ENCODE measurements at regions not wholly inside any gene's neighbourhood (a gene's known extent, or its start where the extent isn't known, plus 50 kb on each side); places are given as distances from the start of the nearest gene placed in this dataset.

DNA sequence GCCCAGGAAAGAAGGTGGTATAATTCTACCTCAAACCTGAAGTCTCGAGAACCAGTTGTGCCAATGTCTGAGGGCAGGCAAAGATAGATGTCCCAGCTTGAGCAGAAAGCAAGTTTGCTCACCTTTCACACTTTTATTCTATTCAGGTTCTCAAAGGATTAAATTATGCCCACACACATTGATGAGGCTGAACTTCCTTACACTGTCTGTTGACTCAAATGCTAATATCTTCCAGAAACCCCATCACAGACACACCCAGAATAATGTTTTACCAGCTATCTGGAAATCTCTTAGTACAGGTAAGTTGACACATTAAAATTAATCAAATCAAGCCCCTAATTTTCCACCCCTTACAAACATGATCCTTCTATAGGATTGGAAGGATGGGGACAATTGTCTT lies 605.7 kb downstream of the NUF2 start:
- Histone ChIP-seq H3K36me3 (ENCODE audit: insufficient read depth, low read length) (no peaks in the 10 kb centered on the region), H4K20me1 (ENCODE audit: insufficient read depth, low read length) (no peaks in the 10 kb centered on the region), H3K4me2 (ENCODE audit: insufficient read depth, low read length) (no peak overlapping the region)

GRCh38 chr1:163928069-163928468 lies 606.3 kb downstream of the NUF2 start:
- ATAC-seq (ENCODE audit: insufficient read depth, low read depth) (no peak), DNase-seq (no peak)
- no peak overlapping the region for H3K4me2 ChIP-seq (ENCODE audit: insufficient read depth, low read length)
- H4K20me1 ChIP-seq (ENCODE audit: insufficient read depth, low read length), result no peaks in the 10 kb centered on the region
- peaks cover 2% of the 10 kb centered on the region for H3K27me3 ChIP-seq (ENCODE audit: insufficient read depth, low read length, poor library complexity)
- H2AFZ ChIP-seq (ENCODE audit: low read depth, low read length), result no peak overlapping the region
- no peaks in the 10 kb centered on the region for H3K79me2 ChIP-seq (ENCODE audit: insufficient read depth, low read length)
- H3K4me3 ChIP-seq (ENCODE audit: low read depth in 1 of 2, low read length in 2 of 2), result no peak overlapping the region
- H3K36me3 ChIP-seq (ENCODE audit: insufficient read depth, low read length), result no peaks in the 10 kb centered on the region
- no peak overlapping the region for H3K9ac ChIP-seq (ENCODE audit: low read depth, low read length)
- H3K27ac ChIP-seq (ENCODE audit: low read length), result no peak overlapping the region
- H3K4me1 ChIP-seq (ENCODE audit: insufficient read depth, low read length), result peaks cover 1% of the 10 kb centered on the region; the same call in 1 of the 2 replicates
- no peaks in the 10 kb centered on the region for H3K9me3 ChIP-seq (ENCODE audit: insufficient read depth, low read length, severe bottlenecking)
- TF ChIP-seq EZH2 (IDR thresholded peaks at IDR 0.05; ENCODE audit: borderline replicate concordance, low read depth, low read length, severe bottlenecking), result no peak
- TF ChIP-seq, protein P1, sequence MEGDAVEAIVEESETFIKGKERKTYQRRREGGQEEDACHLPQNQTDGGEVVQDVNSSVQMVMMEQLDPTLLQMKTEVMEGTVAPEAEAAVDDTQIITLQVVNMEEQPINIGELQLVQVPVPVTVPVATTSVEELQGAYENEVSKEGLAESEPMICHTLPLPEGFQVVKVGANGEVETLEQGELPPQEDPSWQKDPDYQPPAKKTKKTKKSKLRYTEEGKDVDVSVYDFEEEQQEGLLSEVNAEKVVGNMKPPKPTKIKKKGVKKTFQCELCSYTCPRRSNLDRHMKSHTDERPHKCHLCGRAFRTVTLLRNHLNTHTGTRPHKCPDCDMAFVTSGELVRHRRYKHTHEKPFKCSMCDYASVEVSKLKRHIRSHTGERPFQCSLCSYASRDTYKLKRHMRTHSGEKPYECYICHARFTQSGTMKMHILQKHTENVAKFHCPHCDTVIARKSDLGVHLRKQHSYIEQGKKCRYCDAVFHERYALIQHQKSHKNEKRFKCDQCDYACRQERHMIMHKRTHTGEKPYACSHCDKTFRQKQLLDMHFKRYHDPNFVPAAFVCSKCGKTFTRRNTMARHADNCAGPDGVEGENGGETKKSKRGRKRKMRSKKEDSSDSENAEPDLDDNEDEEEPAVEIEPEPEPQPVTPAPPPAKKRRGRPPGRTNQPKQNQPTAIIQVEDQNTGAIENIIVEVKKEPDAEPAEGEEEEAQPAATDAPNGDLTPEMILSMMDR (IDR thresholded peaks at IDR 0.05; ENCODE audit: borderline replicate concordance, extremely low read depth, low read length, poor library complexity, severe bottlenecking), result no peak

More for the DNA sequence above, 605.7 kb downstream of the NUF2 start:
- ATAC-seq (ENCODE audit: insufficient read depth, low read depth) (no peak), DNase-seq (no peak)
- Histone ChIP-seq H3K79me2 (ENCODE audit: insufficient read depth, low read length) (no peaks in the 10 kb centered on the region), H3K27ac (ENCODE audit: low read length) (no peak overlapping the region), H2AFZ (ENCODE audit: low read depth, low read length) (no peak overlapping the region), H3K9me3 (ENCODE audit: insufficient read depth, low read length, severe bottlenecking) (no peaks in the 10 kb centered on the region), H3K27me3 (ENCODE audit: insufficient read depth, low read length, poor library complexity) (peaks cover 2% of the 10 kb centered on the region), H3K4me1 (ENCODE audit: insufficient read depth, low read length) (peaks cover 7% of the 10 kb centered on the region), H3K9ac (ENCODE audit: low read depth, low read length) (no peak overlapping the region), H3K4me3 (ENCODE audit: low read depth in 1 of 2, low read length in 2 of 2) (no peak overlapping the region)
- TF ChIP-seq, protein P1 (IDR thresholded peaks at IDR 0.05; ENCODE audit: borderline replicate concordance, extremely low read depth, low read length, poor library complexity, severe bottlenecking), result no peak
- TF ChIP-seq EZH2 (IDR thresholded peaks at IDR 0.05; ENCODE audit: borderline replicate concordance, low read depth, low read length, severe bottlenecking), result no peak

GRCh38 chr1:163928651-163929050 lies 606.9 kb downstream of the NUF2 start:
- H3K36me3 ChIP-seq (ENCODE audit: insufficient read depth, low read length), result no peaks in the 10 kb centered on the region
- no peaks in the 10 kb centered on the region for H3K9me3 ChIP-seq (ENCODE audit: insufficient read depth, low read length, severe bottlenecking)
- no peak overlapping the region for H3K9ac ChIP-seq (ENCODE audit: low read depth, low read length)
- no peaks in the 10 kb centered on the region for H3K4me1 ChIP-seq (ENCODE audit: insufficient read depth, low read length)
- H3K27me3 ChIP-seq (ENCODE audit: insufficient read depth, low read length, poor library complexity), result peaks cover 2% of the 10 kb centered on the region
- no peak for DNase-seq
- TF ChIP-seq, protein P1 (IDR thresholded peaks at IDR 0.05; ENCODE audit: borderline replicate concordance, extremely low read depth, low read length, poor library complexity, severe bottlenecking), result no peak
- no peak for TF ChIP-seq EZH2 (IDR thresholded peaks at IDR 0.05; ENCODE audit: borderline replicate concordance, low read depth, low read length, severe bottlenecking)
- no peaks in the 10 kb centered on the region for H4K20me1 ChIP-seq (ENCODE audit: insufficient read depth, low read length)
- no peak overlapping the region for H2AFZ ChIP-seq (ENCODE audit: low read depth, low read length)
- H3K79me2 ChIP-seq (ENCODE audit: insufficient read depth, low read length), result no peaks in the 10 kb centered on the region
- ATAC-seq (ENCODE audit: insufficient read depth, low read depth), result no peak
- no peak overlapping the region for H3K4me2 ChIP-seq (ENCODE audit: insufficient read depth, low read length)
- no peak overlapping the region for H3K27ac ChIP-seq (ENCODE audit: low read length)
- H3K4me3 ChIP-seq (ENCODE audit: low read depth in 1 of 2, low read length in 2 of 2), result no peak overlapping the region

GRCh38 chr1:163932901-163933300 lies 611.1 kb downstream of the NUF2 start:
- Histone ChIP-seq H3K27me3 (ENCODE audit: insufficient read depth, low read length, poor library complexity) (peaks cover 2% of the 10 kb centered on the region), H3K9me3 (ENCODE audit: insufficient read depth, low read length, severe bottlenecking) (no peaks in the 10 kb centered on the region), H2AFZ (ENCODE audit: low read depth, low read length) (no peak overlapping the region), H3K4me1 (ENCODE audit: insufficient read depth, low read length) (no peaks in the 10 kb centered on the region), H3K9ac (ENCODE audit: low read depth, low read length) (no peak overlapping the region), H3K36me3 (ENCODE audit: insufficient read depth, low read length) (no peaks in the 10 kb centered on the region), H4K20me1 (ENCODE audit: insufficient read depth, low read length) (no peaks in the 10 kb centered on the region), H3K79me2 (ENCODE audit: insufficient read depth, low read length) (no peaks in the 10 kb centered on the region), H3K4me3 (ENCODE audit: low read depth in 1 of 2, low read length in 2 of 2) (no peak overlapping the region), H3K4me2 (ENCODE audit: insufficient read depth, low read length) (no peak overlapping the region), H3K27ac (ENCODE audit: low read length) (no peak overlapping the region)
- TF ChIP-seq, protein P1 (IDR thresholded peaks at IDR 0.05; ENCODE audit: borderline replicate concordance, extremely low read depth, low read length, poor library complexity, severe bottlenecking), result no peak
- no peak for TF ChIP-seq EZH2 (IDR thresholded peaks at IDR 0.05; ENCODE audit: borderline replicate concordance, low read depth, low read length, severe bottlenecking)
- no peak for DNase-seq
- ATAC-seq (ENCODE audit: insufficient read depth, low read depth), result no peak
